ENCODE measurements at regions not wholly inside any gene's neighbourhood (a gene's known extent, or its start where the extent isn't known, plus 50 kb on each side); places are given as distances from the start of the nearest gene placed in this dataset.

- Histone ChIP-seq H3K4me1 (ENCODE audit: insufficient read depth) (no peaks in the 10 kb centered on the region), H3K27ac (no peak overlapping the region), H3K4me3 (no peak overlapping the region), H3K9me3 (no peaks in the 10 kb centered on the region), H3K27me3 (no peaks in the 10 kb centered on the region), H3K36me3 (no peaks in the 10 kb centered on the region)
- intact Hi-C loops (cut with DNase I), result loop anchor here in 2 of 4 donors (10.0 kb wide), 2 partner anchors 656 to 1456 kb away; no protein-coding TSS in a partner anchor
- TF ChIP-seq EP300 (IDR thresholded peaks at IDR 0.05) (no peak), POLR2A (IDR thresholded peaks at IDR 0.05) (no peak), CTCF (IDR thresholded peaks at IDR 0.05) (no peak)
- WGBS, 3 donors, result 94 to 95% (median 95%) methylated on average over 4 of the region's 4 CpGs
- no peak for DNase-seq
Measured at GRCh38 chr14:30210630-30211029, 283.0 kb upstream of the PRKD1 start.

- Histone ChIP-seq H3K27ac (no peak overlapping the region), H3K36me3 (no peaks in the 10 kb centered on the region), H3K4me1 (ENCODE audit: insufficient read depth) (no peaks in the 10 kb centered on the region), H3K27me3 (no peaks in the 10 kb centered on the region), H3K4me3 (no peak overlapping the region), H3K9me3 (no peaks in the 10 kb centered on the region)
- TF ChIP-seq POLR2A (IDR thresholded peaks at IDR 0.05) (no peak), EP300 (IDR thresholded peaks at IDR 0.05) (no peak), CTCF (IDR thresholded peaks at IDR 0.05) (no peak)
- no peak for DNase-seq
- intact Hi-C loops (cut with DNase I), result loop anchor here in 2 of 4 donors (10.0 kb wide), 2 partner anchors 657 to 1457 kb away; no protein-coding TSS in a partner anchor
Measured at GRCh38 chr14:30211326-30211725, 283.7 kb upstream of the PRKD1 start.

GRCh38 chr14:30214014-30214413 lies 286.4 kb upstream of the PRKD1 start:
- intact Hi-C loops (cut with DNase I), result loop anchor here in 2 of 4 donors (10.0 kb wide), 2 partner anchors 659 to 1459 kb away; no protein-coding TSS in a partner anchor
- 64 to 72% (median 66%) methylated on average over 3 of the region's 3 CpGs for WGBS, 3 donors
- no peaks in the 10 kb centered on the region for H3K27me3 ChIP-seq
- no peak overlapping the region for H3K27ac ChIP-seq
- no peak for DNase-seq
- TF ChIP-seq POLR2A (IDR thresholded peaks at IDR 0.05), result no peak
- no peak for TF ChIP-seq EP300 (IDR thresholded peaks at IDR 0.05)
- H3K4me3 ChIP-seq, result no peak overlapping the region
- H3K4me1 ChIP-seq (ENCODE audit: insufficient read depth), result no peaks in the 10 kb centered on the region
- no peaks in the 10 kb centered on the region for H3K9me3 ChIP-seq
- no peaks in the 10 kb centered on the region for H3K36me3 ChIP-seq

GRCh38 chr14:30214461-30215090 lies 286.9 kb upstream of the PRKD1 start:
- H3K4me3 ChIP-seq, result no peak overlapping the region
- intact Hi-C loops (cut with DNase I), result loop anchor here in 2 of 4 donors (10.0 kb wide), 2 partner anchors 660 to 1460 kb away; no protein-coding TSS in a partner anchor
- no peaks in the 10 kb centered on the region for H3K36me3 ChIP-seq
- no peak for DNase-seq
- no peaks in the 10 kb centered on the region for H3K27me3 ChIP-seq
- no peaks in the 10 kb centered on the region for H3K4me1 ChIP-seq (ENCODE audit: insufficient read depth)
- no peak overlapping the region for H3K27ac ChIP-seq
- no peaks in the 10 kb centered on the region for H3K9me3 ChIP-seq
- 0 to 3% (median 2%) methylated on average over 2 of the region's 2 CpGs for WGBS, 3 donors
- no peak for TF ChIP-seq POLR2A (IDR thresholded peaks at IDR 0.05)
- TF ChIP-seq CTCF (IDR thresholded peaks at IDR 0.05), result peak in 2 of 3 donors; percentile 46 to 50

GRCh38 chr14:30218907-30219306 lies 291.3 kb upstream of the PRKD1 start:
- no peaks in the 10 kb centered on the region for H3K27me3 ChIP-seq
- H3K27ac ChIP-seq, result no peak overlapping the region
- no peak overlapping the region for H3K4me3 ChIP-seq
- TF ChIP-seq EP300 (IDR thresholded peaks at IDR 0.05) (no peak), POLR2A (IDR thresholded peaks at IDR 0.05) (no peak), CTCF (IDR thresholded peaks at IDR 0.05) (no peak)
- intact Hi-C loops (cut with DNase I), result loop anchor here in 2 of 4 donors (10.0 kb wide), 2 partner anchors 664 to 1464 kb away; no protein-coding TSS in a partner anchor
- WGBS, 3 donors, result 89 to 92% (median 89%) methylated on average over 5 of the region's 5 CpGs
- H3K9me3 ChIP-seq, result no peaks in the 10 kb centered on the region
- DNase-seq, result no peak
- no peaks in the 10 kb centered on the region for H3K4me1 ChIP-seq (ENCODE audit: insufficient read depth)
- H3K36me3 ChIP-seq, result no peaks in the 10 kb centered on the region

Measured in ovary (tissue), 7 donors.